Mesendoderm (in vitro differentiated cells): ENCODE measurements at regions not wholly inside any gene's neighbourhood (a gene's known extent, or its start where the extent isn't known, plus 50 kb on each side); places are given as distances from the start of the nearest gene placed in this dataset.

Source experiments
- DNase-seq: peaks from one replicate; pipeline ENCODE4 v3.0.0; 2013
- H2AK5ac ChIP-seq: 2 replicates; pipeline ENCODE4 v1.6.1; 2013; ENCODE audit warnings: low read length, inconsistent platforms
- H2BK120ac ChIP-seq: 2 replicates; pipeline ENCODE4 v1.6.1; 2013; ENCODE audit warnings: low read depth, mild to moderate bottlenecking, low read length, moderate library complexity, mixed read lengths
- H2BK15ac ChIP-seq: replicated peaks from 2 replicates; pipeline ENCODE4 v1.6.1; 2013; ENCODE audit warnings: low read depth, mild to moderate bottlenecking, moderate library complexity
- H2BK5ac ChIP-seq: 2 replicates; pipeline ENCODE4 v1.6.1; 2013; ENCODE audit warnings: low read length, inconsistent platforms
- H3K18ac ChIP-seq: 2 replicates; pipeline ENCODE4 v1.6.1; 2013; ENCODE audit warnings: mild to moderate bottlenecking, low read length, mixed read lengths
- H3K23ac ChIP-seq: one replicate; pipeline ENCODE4 v1.6.1; 2013; ENCODE audit warnings: low read length
- H3K27ac ChIP-seq: 2 replicates; pipeline ENCODE4 v1.5.1; 2013; ENCODE audit warnings: low read depth, mild to moderate bottlenecking, inconsistent platforms, low read length, moderate library complexity
- H3K27me3 ChIP-seq: 2 replicates; pipeline ENCODE4 v1.6.1; 2013; ENCODE audit warnings: low read length, control low read depth, mild to moderate bottlenecking, inconsistent platforms; ENCODE audit not compliant: insufficient read depth, poor library complexity
- H3K36me3 ChIP-seq: 2 replicates; pipeline ENCODE4 v1.6.1; 2013; ENCODE audit warnings: low read length, inconsistent platforms; ENCODE audit not compliant: control insufficient read depth, insufficient read depth
- H3K4ac ChIP-seq: one replicate; pipeline ENCODE4 v1.6.1; 2013; ENCODE audit warnings: low read depth, mild to moderate bottlenecking, low read length, moderate library complexity
- H3K4me1 ChIP-seq: 2 replicates; pipeline ENCODE4 v1.6.1; 2013; ENCODE audit warnings: low read depth, low read length, inconsistent platforms; ENCODE audit not compliant: control insufficient read depth
- H3K4me2 ChIP-seq: 2 replicates; pipeline ENCODE4 v1.6.1; 2013; ENCODE audit warnings: low read length
- H3K4me3 ChIP-seq: 2 replicates; pipeline ENCODE4 v1.5.1; 2013; ENCODE audit warnings: mild to moderate bottlenecking, low read length
- H3K56ac ChIP-seq: one replicate; pipeline ENCODE4 v1.6.1; 2013; ENCODE audit warnings: low read length
- H3K79me1 ChIP-seq: 2 replicates; pipeline ENCODE4 v1.6.1; 2013; ENCODE audit warnings: low read length, inconsistent platforms
- H3K79me2 ChIP-seq: 2 replicates; pipeline ENCODE4 v1.6.1; 2013; ENCODE audit warnings: mild to moderate bottlenecking, low read length; ENCODE audit not compliant: control insufficient read depth, insufficient read depth
- H3K9ac ChIP-seq: 2 replicates; pipeline ENCODE4 v1.6.1; 2013; ENCODE audit warnings: low read length, inconsistent platforms
- H4K5ac ChIP-seq: one replicate; pipeline ENCODE4 v1.6.1; 2013; ENCODE audit warnings: low read length
- H4K8ac ChIP-seq: one replicate; pipeline ENCODE4 v1.6.1; 2013; ENCODE audit warnings: low read depth, mild to moderate bottlenecking, control low read depth, low read length, moderate library complexity
- WGBS: extraction: QIAGEN DNeasy Blood & Tissue Kit; methylation state at CpG from one replicate; pipeline ENCODE4 v1.1.7; 2013; ENCODE audit warnings: low lambda C conversion rate, missing lambda C conversion rate; ENCODE audit not compliant: insufficient coverage; ENCODE audit errors: extremely low coverage; 5-methylcytosine and 5-hydroxymethylcytosine counted together

DNA sequence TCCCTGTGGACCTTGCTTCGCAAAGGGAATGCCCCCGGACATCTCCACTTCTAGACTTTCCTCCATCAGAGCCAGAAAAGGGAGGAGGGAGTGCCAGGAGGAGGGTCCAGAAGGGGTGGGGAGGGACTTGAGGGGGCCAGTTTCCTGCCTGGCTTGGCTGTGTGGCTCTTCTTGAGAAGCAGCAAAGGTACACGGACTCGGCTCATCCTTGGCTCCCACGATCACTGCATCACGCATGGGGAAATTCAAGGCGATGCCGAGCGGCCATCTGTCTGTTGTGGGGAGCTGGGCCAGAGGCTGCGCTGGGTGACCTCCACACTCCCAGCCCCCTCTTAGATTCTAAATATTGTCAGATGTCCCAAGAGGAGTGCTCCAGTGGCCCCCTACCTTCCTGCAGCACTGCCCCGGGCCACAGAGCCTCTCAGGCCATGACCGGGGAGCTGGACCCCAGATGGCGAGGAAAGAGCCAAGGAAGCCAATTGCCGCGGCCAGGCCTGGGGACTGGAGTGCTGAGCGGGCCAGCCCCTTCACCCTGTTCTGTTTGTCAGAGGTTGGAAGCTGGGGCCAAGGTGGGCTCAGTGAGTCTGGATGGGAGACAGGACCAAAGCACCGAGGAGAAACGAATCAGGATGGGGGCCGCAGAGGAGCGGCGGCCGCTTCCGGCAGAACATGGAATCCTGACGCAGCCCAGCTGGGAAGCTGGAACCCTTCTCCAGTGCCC is 104.5 kb downstream of the RBFOX3 start:
- Histone ChIP-seq H3K23ac (no peak overlapping the region), H3K4me2 (no peak overlapping the region), H3K4me1 (no peaks in the 10 kb centered on the region), H3K4ac (no peak overlapping the region), H3K4me3 (no peak overlapping the region), H3K79me2 (no peaks in the 10 kb centered on the region), H3K27me3 (no peaks in the 10 kb centered on the region), H2BK5ac (no peak overlapping the region), H2AK5ac (no peak overlapping the region), H2BK120ac (no peak overlapping the region), H3K9ac (no peak overlapping the region), H3K27ac (no peak overlapping the region), H3K18ac (no peak overlapping the region), H3K56ac (no peak overlapping the region), H4K5ac (no peak overlapping the region), H3K36me3 (no peaks in the 10 kb centered on the region), H2BK15ac (no peak overlapping the region), H4K8ac (no peak overlapping the region), H3K79me1 (no peaks in the 10 kb centered on the region)
- DNase-seq = no peak
- WGBS = no CpG with 5 or more reads among the region's 24 CpGs

DNA sequence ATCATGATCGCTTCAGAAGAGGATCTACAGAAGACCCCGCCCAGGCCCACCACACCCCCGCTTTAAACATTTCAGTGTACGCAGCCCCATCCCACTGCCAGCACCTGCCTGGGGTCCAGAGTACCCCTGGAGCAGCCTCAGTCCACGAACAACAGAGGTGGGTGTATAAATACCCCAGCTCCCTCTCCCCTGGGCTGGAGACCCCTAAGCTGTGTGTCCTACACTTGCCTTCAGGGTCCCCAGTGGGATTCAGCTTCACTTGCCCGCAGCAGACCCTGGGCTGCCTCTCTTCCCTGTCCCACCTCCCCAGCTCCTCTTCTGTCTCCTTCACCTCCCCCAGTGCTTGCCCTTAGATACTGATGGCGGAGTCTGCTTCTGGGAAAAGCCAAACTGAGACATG is 105.7 kb downstream of the RBFOX3 start:
- WGBS = no CpG with 5 or more reads among the region's 7 CpGs
- H2BK5ac ChIP-seq = no peak overlapping the region
- H2BK15ac ChIP-seq = no peak overlapping the region
- H4K8ac ChIP-seq = no peak overlapping the region
- DNase-seq = no peak
- no peaks in the 10 kb centered on the region for H3K27me3 ChIP-seq
- H3K4me1 ChIP-seq = no peaks in the 10 kb centered on the region
- H3K79me2 ChIP-seq = no peaks in the 10 kb centered on the region
- H3K36me3 ChIP-seq = no peaks in the 10 kb centered on the region
- H3K4me3 ChIP-seq = no peak overlapping the region
- H2BK120ac ChIP-seq = no peak overlapping the region
- H3K4ac ChIP-seq = no peak overlapping the region
- no peak overlapping the region for H3K23ac ChIP-seq
- no peak overlapping the region for H3K56ac ChIP-seq
- H3K9ac ChIP-seq = no peak overlapping the region
- H4K5ac ChIP-seq = no peak overlapping the region
- no peaks in the 10 kb centered on the region for H3K79me1 ChIP-seq
- H3K4me2 ChIP-seq = no peak overlapping the region
- H3K27ac ChIP-seq = no peak overlapping the region
- no peak overlapping the region for H3K18ac ChIP-seq
- H2AK5ac ChIP-seq = no peak overlapping the region

DNA sequence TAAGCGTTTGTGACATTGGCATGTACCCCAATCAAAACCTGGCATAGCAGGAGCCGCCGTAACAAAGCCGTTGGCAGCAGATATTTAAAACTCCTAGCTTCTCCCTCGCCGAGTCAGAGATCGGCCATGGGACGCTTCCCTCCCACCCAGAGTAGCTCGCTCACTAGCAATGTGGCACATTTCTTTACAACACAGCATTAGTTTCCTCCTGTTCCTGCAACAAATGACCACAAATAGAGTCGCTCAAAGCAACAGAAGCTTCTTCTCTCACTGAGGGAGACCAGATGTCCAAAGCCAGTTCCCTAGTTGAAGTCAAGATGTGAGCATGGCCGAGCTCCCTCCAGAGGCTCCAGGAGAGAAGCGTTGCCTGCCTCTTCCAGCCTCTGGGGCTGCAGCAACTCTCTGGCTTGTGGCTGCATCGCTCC is 106.7 kb downstream of the RBFOX3 start:
- no peak overlapping the region for H3K18ac ChIP-seq
- H3K9ac ChIP-seq = no peak overlapping the region
- H4K5ac ChIP-seq = no peak overlapping the region
- no peak overlapping the region for H3K56ac ChIP-seq
- no peaks in the 10 kb centered on the region for H3K79me2 ChIP-seq
- H3K36me3 ChIP-seq = no peaks in the 10 kb centered on the region
- no peak overlapping the region for H4K8ac ChIP-seq
- H3K27me3 ChIP-seq = no peaks in the 10 kb centered on the region
- no peak overlapping the region for H3K4me2 ChIP-seq
- H3K4me3 ChIP-seq = no peak overlapping the region
- WGBS = no CpG with 5 or more reads among the region's 13 CpGs
- no peak overlapping the region for H3K23ac ChIP-seq
- H2AK5ac ChIP-seq = no peak overlapping the region
- peak; percentile 30 for DNase-seq
- no peak overlapping the region for H2BK5ac ChIP-seq
- H3K4ac ChIP-seq = no peak overlapping the region
- H2BK15ac ChIP-seq = no peak overlapping the region
- no peaks in the 10 kb centered on the region for H3K79me1 ChIP-seq
- no peak overlapping the region for H3K27ac ChIP-seq
- H3K4me1 ChIP-seq = no peaks in the 10 kb centered on the region
- no peak overlapping the region for H2BK120ac ChIP-seq

DNA sequence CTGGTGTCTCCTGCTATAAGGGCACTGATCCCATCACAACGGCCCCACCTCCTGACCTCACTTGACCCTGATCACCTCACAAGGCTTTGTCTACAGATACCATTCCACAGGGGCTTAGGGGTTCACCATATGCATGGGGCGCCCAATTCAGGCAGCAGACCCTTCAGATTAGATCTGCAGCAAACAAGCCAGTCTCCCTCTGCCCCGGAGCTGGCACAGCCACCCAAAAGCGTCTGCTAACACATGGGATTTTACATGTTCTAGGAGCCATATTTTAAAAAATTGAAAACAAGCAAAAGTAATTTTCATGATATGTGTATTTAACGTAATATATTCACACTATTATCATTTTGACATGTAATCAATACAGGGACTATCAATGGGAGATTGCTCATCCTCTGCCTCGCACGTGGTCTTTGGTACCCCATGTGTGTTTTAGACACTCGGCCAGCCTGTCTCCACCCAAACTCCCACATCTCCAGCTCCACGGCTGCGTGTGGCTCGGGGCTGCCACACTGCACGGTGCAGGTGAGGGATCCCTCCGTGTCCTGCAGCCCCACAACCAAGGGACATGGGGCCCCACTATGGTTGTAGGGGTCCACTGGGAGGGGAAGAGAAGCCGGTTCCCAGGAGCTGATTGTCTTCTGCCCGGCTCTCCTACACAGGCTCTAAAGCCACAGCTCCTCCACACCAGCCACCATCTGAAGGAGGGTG is 107.6 kb downstream of the RBFOX3 start:
- Histone ChIP-seq H3K27ac (no peak overlapping the region), H4K8ac (no peak overlapping the region), H2AK5ac (no peak overlapping the region), H3K4me2 (no peak overlapping the region), H3K56ac (no peak overlapping the region), H3K23ac (no peak overlapping the region), H3K27me3 (no peaks in the 10 kb centered on the region), H3K9ac (no peak overlapping the region), H4K5ac (no peak overlapping the region), H3K36me3 (no peaks in the 10 kb centered on the region), H3K4ac (no peak overlapping the region), H3K4me1 (no peaks in the 10 kb centered on the region), H3K4me3 (no peak overlapping the region), H2BK120ac (no peak overlapping the region), H2BK15ac (no peak overlapping the region), H3K79me2 (no peaks in the 10 kb centered on the region), H3K18ac (no peak overlapping the region), H3K79me1 (no peaks in the 10 kb centered on the region), H2BK5ac (no peak overlapping the region)
- no peak for DNase-seq
- no CpG with 5 or more reads among the region's 15 CpGs for WGBS

DNA sequence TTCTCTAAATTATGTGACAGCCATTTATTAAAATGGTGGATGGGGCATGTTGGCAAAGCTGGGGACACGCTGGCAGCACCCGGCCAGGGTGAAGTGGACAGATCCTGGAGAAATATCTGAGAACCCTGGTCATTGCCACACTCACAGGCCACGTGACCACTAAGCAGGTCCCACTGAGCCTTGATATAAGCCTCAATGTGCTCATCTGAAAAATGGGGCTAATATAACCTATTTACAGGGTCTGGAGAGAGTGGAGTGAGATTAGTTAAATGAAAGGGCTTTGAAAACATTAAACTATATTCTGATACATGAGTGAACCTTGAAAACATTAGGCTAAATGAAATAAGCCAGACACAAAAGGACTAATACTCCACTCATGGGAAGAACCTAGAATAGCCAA is 108.9 kb downstream of the RBFOX3 start:
- H3K56ac ChIP-seq = no peak overlapping the region
- no peak overlapping the region for H3K4ac ChIP-seq
- no peak overlapping the region for H3K9ac ChIP-seq
- H2AK5ac ChIP-seq = no peak overlapping the region
- no peak overlapping the region for H4K8ac ChIP-seq
- H3K36me3 ChIP-seq = no peaks in the 10 kb centered on the region
- no peak overlapping the region for H3K23ac ChIP-seq
- H3K27me3 ChIP-seq = no peaks in the 10 kb centered on the region
- no CpG with 5 or more reads among the region's 3 CpGs for WGBS
- H3K4me3 ChIP-seq = no peak overlapping the region
- no peak overlapping the region for H2BK120ac ChIP-seq
- H3K4me2 ChIP-seq = no peak overlapping the region
- no peak overlapping the region for H2BK15ac ChIP-seq
- no peak overlapping the region for H3K18ac ChIP-seq
- no peak overlapping the region for H2BK5ac ChIP-seq
- no peak for DNase-seq
- no peaks in the 10 kb centered on the region for H3K79me2 ChIP-seq
- no peaks in the 10 kb centered on the region for H3K4me1 ChIP-seq
- no peak overlapping the region for H3K27ac ChIP-seq
- no peak overlapping the region for H4K5ac ChIP-seq
- H3K79me1 ChIP-seq = no peaks in the 10 kb centered on the region
